Stimulated activated CD8-positive, alpha-beta memory T cell treated with anti-CD3 and anti-CD28 coated beads, Interleukin-4, amount 100 ng/mL, for 4 hours (primary cell): ENCODE measurements at regions not wholly inside any gene's neighbourhood (a gene's known extent, or its start where the extent isn't known, plus 50 kb on each side); places are given as distances from the start of the nearest gene placed in this dataset.
A peak's percentile ranks its signal among the peaks of the same experiment; 100 is the strongest.

ENCODE experiments used
- DNase-seq, 2 donors: peaks; one replicate each; pipeline ENCODE4 v3.0.0-alpha.2; 2020; ENCODE audit warnings: low read depth in 2 of 2, low spot score in 1 of 2

- DNase-seq = no peak
Measured at GRCh38 chr11:10932976-10933375, 75.1 kb upstream of the ZBED5 start.

- DNase-seq = no peak
Measured at GRCh38 chr11:10931761-10932670, 74.2 kb upstream of the ZBED5 start.

- DNase-seq = peak; percentile 9 to 32
Measured at GRCh38 chr11:10930972-10931760, 73.3 kb upstream of the ZBED5 start.

- no peak for DNase-seq
Measured at GRCh38 chr11:10930224-10930971, 72.5 kb upstream of the ZBED5 start.

GRCh38 chr11:10927538-10927937 lies 69.7 kb upstream of the ZBED5 start:
- DNase-seq = no peak

GRCh38 chr11:10926801-10927211 lies 69.0 kb upstream of the ZBED5 start:
- DNase-seq = no peak

- no peak for DNase-seq
Measured at GRCh38 chr11:10925149-10925926, 67.5 kb upstream of the ZBED5 start.

GRCh38 chr11:10923882-10924281 lies 66.0 kb upstream of the ZBED5 start:
- DNase-seq = no peak

- DNase-seq = no peak
Measured at GRCh38 chr11:10922892-10923291, 65.0 kb upstream of the ZBED5 start.

GRCh38 chr11:10920875-10921274 lies 63.0 kb upstream of the ZBED5 start:
- DNase-seq = no peak

GRCh38 chr11:10920205-10920604 lies 62.4 kb upstream of the ZBED5 start:
- no peak for DNase-seq

- no peak for DNase-seq
Measured at GRCh38 chr11:10918698-10919097, 60.8 kb upstream of the ZBED5 start.

GRCh38 chr11:10918275-10918674 lies 60.4 kb upstream of the ZBED5 start:
- DNase-seq = no peak

- DNase-seq = no peak
Measured at GRCh38 chr11:10917802-10918201, 59.9 kb upstream of the ZBED5 start.

- no peak for DNase-seq
Measured at GRCh38 chr11:10916665-10917064, 58.8 kb upstream of the ZBED5 start.

- no peak for DNase-seq
Measured at GRCh38 chr11:10914050-10914449, 56.2 kb upstream of the ZBED5 start.

- no peak for DNase-seq
Measured at GRCh38 chr11:10913075-10913474, 55.2 kb upstream of the ZBED5 start.

GRCh38 chr11:10911907-10912306 lies 54.1 kb upstream of the ZBED5 start:
- DNase-seq = no peak

GRCh38 chr11:10909141-10909883 lies 51.5 kb upstream of the ZBED5 start:
- no peak for DNase-seq
